ENCODE measurements at regions not wholly inside any gene's neighbourhood (a gene's known extent, or its start where the extent isn't known, plus 50 kb on each side); places are given as distances from the start of the nearest gene placed in this dataset.

DNA sequence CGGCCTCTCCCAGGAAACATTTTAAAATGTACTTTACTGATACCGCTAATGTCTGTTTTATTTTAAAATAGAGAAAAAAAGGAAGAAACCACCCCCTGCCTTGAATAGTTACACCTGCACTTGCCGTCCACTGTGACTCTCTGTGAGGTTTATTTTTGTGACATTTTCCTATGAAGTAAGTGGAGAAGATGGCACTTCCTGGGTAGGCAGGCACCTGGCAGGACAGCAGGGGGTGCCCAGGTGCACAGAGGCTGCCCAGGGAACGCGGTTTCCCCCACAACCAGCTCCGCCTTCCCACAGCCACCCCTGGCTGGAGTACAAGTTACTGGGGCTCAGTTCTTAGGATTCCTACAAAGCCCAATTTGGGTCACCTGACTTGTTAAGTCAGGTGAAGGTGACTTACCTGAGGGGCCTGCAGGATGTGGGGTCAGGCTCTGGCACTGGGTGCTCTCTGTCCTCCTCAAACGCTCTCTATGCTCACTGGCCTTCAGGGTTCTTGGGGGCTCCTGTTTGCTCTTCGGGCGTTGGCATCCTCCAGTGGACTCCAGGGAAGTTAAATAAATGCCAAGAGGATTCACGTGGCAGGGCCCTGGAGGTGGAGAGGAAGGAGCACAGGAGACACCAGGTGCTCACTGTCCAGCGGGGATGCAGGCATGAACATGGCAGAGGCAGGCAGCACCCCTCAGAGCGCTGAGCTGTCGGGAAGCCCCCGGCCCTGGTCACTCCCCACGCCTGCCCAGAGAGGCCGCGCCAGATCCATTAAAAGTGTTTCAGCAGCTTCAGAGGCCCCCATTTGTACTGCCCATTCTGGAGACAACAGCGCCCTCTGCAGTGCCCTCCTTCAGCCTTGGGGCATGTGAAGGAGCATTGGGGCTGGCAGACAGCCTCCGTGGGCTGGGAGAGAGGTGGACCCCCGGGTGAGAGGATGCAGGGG, 1021.2 kb downstream of the TBC1D22A start:
- DNase-seq: no peak

GRCh38 chr22:47782328-47783075, 1020.1 kb downstream of the TBC1D22A start:
- no peak for DNase-seq

DNA sequence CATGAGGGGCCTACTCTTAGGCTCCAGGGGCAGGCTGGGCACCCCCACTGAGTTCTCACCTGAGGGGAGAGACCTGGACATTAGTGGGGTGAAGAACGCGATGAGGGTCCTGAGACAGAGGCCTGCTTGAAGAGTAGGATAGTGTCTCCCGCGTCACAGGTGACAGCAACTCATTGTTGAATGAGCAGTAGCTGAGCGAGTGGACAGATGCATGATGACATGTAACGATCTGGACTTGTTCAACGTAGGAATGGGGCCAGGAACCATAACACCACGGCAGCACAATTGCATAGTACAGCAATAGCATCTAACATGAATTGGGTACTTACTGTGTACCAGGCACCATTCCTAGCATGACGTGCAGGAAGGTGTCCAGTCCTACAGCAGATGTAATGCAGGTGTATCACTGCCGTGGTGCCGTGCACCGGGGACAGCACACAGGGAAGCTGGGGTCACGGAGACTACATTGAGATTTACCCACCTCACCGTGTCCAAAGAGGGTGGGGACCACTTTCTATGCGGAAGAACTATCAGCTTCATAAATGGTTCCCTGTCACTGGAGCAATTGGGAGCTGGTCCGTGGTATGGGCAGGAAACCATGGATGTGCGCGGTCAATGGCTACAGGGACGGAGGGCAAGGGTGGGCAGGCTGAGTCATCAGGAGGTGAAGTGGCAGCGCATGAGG, 1019.1 kb downstream of the TBC1D22A start:
- no peak for DNase-seq

GRCh38 chr22:47781024-47781423, 1018.6 kb downstream of the TBC1D22A start:
- DNase-seq: peak in 23 of 56 donors; percentile 1 to 62 (median 21)

DNA sequence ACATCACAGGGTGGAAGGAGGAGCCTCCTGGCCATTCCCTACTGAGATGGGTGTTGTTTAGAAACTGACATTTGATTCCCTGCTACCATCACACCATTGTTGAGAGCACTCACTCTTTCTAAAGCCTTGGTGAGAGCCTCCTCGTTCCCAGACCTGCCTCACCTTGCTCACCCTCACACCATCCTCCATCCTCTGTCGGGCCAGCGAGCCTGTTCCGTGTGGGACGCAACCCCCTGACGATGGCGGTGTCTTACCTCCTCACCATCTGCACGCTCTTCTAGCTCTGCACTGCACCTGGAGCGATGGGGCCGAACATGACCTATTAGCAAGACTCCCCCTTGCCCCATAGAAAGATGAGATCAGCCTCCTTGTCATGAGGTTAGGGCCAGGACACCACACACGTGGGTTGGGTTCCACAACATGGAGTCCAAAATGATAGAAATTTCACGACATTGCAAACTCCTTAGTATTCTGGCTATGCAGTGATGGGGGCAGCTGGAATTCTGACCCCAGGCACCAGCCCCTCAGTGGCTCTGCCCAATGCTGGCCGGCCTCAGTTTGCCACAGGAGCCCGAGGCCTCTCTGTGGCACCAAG, 1017.9 kb downstream of the TBC1D22A start:
- DNase-seq: no peak

DNA sequence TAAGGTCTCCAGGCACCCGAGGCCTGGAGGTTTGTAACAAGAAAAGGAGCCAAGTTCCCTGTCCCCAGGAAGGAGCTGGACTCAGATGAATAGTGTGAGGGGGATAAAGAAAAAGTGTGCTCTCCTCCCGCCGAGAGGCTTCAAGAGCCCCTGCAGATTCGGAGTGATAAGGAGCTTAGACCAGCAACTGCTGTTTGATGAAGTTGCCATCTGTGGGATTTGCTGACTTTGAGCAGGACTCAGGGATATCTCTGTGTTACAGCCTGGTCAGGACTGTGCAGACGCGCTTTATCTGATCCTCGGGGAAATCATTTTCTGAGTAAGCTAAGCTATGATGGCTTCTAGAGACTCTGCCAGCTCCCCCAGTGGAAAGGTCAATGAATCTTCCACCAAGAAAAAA, 1017.0 kb downstream of the TBC1D22A start:
- no peak for DNase-seq

DNA sequence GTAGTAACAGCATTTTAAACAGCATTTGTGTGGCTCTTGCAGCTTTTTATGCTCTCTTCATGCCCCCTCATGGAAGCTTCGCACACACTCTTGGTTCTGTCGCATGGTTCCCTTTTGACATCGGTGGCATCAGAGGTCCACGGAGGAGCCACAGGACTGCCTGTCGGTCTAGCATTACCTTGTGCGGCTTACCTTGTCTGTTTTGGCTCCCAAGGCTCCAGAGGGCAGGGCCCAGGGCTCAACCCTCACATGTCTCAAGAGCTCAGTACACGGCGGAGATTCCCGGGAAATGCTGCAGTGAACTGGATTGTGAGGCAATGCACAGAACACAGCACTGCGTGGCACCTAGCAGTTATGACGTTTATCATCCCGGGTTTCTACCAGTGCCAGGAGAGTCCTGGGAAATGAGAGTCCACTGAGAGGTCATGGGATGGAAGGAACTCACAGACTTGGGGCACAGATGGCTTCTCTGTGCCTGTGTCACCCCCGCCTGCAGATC, 1015.8 kb downstream of the TBC1D22A start:
- DNase-seq: no peak

DNA sequence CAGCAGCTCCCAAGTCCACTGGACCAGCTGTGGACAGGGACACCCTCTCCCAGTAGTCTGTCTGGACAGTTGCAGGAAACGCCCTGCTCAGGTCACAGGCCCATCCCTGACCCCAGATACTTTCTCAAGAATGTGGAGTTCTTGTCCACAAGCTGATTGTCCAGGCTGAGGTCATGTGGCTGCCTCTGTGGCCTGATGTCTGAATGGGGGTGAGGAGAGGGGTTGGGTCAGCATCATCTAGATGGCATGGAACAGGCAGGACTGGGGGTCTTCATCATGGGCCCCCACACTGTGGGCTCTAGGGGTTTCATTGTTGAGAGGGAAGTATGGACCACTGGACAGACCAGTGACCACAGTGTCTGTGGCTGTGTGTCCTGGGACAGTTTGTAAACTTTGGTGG, 1015.0 kb downstream of the TBC1D22A start:
- no peak for DNase-seq

GRCh38 chr22:47776329-47776728, 1013.9 kb downstream of the TBC1D22A start:
- no peak for DNase-seq

- DNase-seq: no peak
Observed at GRCh38 chr22:47775686-47776085, 1013.2 kb downstream of the TBC1D22A start.

DNA sequence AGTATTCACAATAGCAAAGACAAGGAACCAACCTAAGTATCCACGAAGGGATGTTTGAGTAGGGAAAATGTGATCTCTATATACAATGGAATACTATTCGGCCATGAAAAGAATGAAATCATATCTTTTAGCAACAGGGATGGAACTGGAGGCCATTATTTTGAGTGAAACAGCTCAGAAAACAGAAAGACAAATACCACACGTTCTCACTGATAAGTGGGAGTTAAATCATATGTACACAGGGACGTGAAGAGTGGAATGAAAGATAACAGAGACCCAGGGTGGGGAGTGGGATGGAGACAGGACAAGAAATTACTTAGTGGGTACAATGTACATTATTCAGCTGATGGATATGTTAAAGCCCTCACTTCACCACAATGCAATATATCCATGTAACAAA, 1012.7 kb downstream of the TBC1D22A start:
- DNase-seq: no peak

DNA sequence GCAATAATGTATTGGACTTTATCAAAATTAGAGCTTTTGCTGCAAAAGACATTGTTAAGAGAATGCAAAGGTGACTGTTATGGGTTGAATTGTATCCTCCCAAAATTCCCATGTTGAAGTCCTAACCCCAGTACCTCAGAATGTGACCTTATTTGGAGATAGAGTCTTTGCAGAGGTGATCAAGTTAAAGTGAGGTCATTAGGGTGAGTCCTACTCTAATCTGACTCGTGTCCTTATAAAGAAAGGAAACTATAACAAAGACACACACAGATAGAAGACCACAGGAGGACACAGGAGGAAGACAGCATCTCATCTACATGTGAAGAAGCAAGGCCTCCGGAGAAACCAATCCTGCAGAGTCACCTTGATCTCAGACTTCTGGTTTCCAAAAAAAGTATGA, 1011.2 kb downstream of the TBC1D22A start:
- DNase-seq: no peak

DNA sequence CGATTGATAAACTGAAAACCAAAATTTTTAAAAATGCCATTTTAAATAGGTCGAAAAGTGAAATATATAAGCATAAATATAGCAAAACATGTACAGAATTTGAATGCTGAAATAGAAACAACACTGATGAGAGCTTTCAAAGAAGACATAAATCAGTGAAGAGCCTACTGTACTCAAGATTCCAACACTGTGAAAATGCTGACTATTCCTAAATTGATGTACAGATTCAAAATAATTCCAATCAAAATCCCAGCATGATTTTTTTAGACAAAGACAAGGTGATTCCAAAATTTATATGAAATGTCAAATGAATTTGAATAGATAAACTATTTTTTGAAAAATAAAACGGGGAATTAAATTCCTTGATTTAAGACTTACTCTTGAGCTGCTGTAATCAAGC, 1010.4 kb downstream of the TBC1D22A start:
- DNase-seq: no peak

- no peak for DNase-seq
Observed at GRCh38 chr22:47769652-47770051, 1007.2 kb downstream of the TBC1D22A start.

DNA sequence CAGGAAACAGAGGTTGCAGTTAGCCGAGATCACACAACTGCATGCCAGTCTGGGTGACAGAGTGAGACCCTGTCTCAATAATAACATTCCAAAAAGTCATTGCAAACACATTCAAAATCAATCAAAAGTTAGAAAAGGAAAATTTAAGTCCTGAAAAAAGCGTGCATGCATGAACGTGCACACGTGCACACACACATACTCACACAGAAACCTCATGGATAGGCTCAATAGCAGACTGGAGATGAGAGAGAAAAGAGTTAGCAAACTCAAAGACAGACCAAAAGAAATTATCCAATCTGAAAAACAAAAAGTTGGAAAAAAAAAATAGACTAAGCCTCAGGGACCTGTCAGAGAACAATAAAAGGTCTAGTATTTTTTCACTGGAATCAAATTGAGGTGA, 1005.6 kb downstream of the TBC1D22A start:
- DNase-seq: no peak

GRCh38 chr22:47767403-47767802, 1005.0 kb downstream of the TBC1D22A start:
- DNase-seq: no peak

DNA sequence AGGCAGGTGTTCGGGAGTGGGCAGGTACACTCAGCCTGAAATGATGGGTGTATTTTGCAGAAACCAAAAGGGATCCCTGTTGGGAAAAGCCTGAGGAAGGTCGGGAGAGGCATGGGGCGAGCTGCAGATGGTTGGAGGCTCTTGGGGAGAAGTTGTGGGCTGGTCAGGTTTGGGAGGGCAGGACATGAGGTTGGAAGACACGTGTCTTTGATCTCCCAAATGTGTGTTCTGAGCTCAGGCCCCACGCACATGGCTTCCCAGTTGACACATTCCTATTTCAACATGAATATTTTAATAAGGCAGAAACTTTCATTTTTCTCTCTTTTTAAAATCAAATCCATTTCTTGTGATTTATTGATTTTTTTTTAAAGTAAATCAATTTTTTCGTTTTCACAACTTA, 1003.3 kb downstream of the TBC1D22A start:
- DNase-seq: no peak

GRCh38 chr22:47762141-47762540, 999.7 kb downstream of the TBC1D22A start:
- no peak for DNase-seq

- no peak for DNase-seq
Observed at GRCh38 chr22:47759909-47760308, 997.5 kb downstream of the TBC1D22A start.

- DNase-seq: no peak
Observed at GRCh38 chr22:47757741-47758140, 995.3 kb downstream of the TBC1D22A start.

DNA sequence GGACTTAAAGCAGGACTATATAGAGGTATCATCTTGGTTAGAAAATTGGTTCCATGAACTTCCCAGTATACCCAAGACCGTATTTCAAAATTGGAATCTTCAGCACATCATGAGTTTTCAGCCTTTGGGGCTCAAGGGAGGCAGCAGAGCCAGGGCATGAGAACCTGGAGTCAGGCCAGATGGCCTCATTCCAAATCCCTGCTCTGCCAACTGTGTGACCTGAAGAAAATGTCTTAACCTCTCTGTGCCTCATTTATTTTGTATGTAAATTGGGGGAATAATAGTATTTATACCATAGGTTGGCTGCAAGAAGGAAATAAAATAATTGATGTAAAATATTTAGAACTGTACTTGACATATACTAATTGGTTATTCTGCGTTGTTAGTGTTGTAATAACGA, 987.6 kb downstream of the TBC1D22A start:
- DNase-seq: no peak

Data from amygdala (tissue), 56 donors.